Activated CD4-positive, alpha-beta memory T cell treated with anti-CD3 and anti-CD28 coated beads, Interleukin-2, amount 10 ng/mL, durations not matched to agents 7 days and 5 days (primary cell): ENCODE measurements at regions not wholly inside any gene's neighbourhood (a gene's known extent, or its start where the extent isn't known, plus 50 kb on each side); places are given as distances from the start of the nearest gene placed in this dataset.

Experiments
- CTCF ChIA-PET: fragments of 350-600 bp; sonication (Branson Sonifier 250); formaldehyde crosslinking; loops from one replicate; lab custom pipeline; 2021; ENCODE audit warnings: antibody characterized with exemption, inconsistent platforms; lab: Charles Lee
- POLR2A ChIA-PET: fragments of 350-600 bp; sonication (Branson Sonifier 250); formaldehyde crosslinking; loops from one replicate; lab custom pipeline; 2021; ENCODE audit warnings: antibody characterized with exemption; lab: Charles Lee
- DNase-seq: peaks from one replicate; pipeline ENCODE4 v3.0.0-alpha.2; 2020
- H3K27ac Mint-ChIP-seq: one replicate; pipeline ENCODE4 v1.8.0; 2021; ENCODE audit warnings: mild to moderate bottlenecking, mixed read lengths
- H3K27me3 Mint-ChIP-seq: one replicate; pipeline ENCODE4 v1.8.0; 2021; ENCODE audit warnings: mixed read lengths
- H3K36me3 Mint-ChIP-seq: one replicate; pipeline ENCODE4 v1.8.0; 2021; ENCODE audit warnings: low read depth, mixed read lengths
- H3K4me1 Mint-ChIP-seq: one replicate; pipeline ENCODE4 v1.8.0; 2021; ENCODE audit warnings: mixed read lengths
- H3K4me3 Mint-ChIP-seq: one replicate; pipeline ENCODE4 v1.8.0; 2021; ENCODE audit warnings: mild to moderate bottlenecking, mixed read lengths
- H3K9me3 Mint-ChIP-seq: one replicate; pipeline ENCODE4 v1.8.0; 2021; ENCODE audit warnings: mixed read lengths

- peaks cover 9% of the 10 kb centered on the region for H3K9me3 Mint-ChIP-seq
- peaks cover 2% of the 10 kb centered on the region for H3K27me3 Mint-ChIP-seq
- no peak overlapping the region for H3K27ac Mint-ChIP-seq
- no peak overlapping the region for H3K4me3 Mint-ChIP-seq
- no peak for DNase-seq
- H3K4me1 Mint-ChIP-seq, result no peaks in the 10 kb centered on the region
- H3K36me3 Mint-ChIP-seq, result peaks cover 2% of the 10 kb centered on the region
- POLR2A ChIA-PET, result no interaction called here
- CTCF ChIA-PET, result no interaction called here
Measured at GRCh38 chr5:143544606-143545005, 141.1 kb upstream of the NR3C1 start.

DNA sequence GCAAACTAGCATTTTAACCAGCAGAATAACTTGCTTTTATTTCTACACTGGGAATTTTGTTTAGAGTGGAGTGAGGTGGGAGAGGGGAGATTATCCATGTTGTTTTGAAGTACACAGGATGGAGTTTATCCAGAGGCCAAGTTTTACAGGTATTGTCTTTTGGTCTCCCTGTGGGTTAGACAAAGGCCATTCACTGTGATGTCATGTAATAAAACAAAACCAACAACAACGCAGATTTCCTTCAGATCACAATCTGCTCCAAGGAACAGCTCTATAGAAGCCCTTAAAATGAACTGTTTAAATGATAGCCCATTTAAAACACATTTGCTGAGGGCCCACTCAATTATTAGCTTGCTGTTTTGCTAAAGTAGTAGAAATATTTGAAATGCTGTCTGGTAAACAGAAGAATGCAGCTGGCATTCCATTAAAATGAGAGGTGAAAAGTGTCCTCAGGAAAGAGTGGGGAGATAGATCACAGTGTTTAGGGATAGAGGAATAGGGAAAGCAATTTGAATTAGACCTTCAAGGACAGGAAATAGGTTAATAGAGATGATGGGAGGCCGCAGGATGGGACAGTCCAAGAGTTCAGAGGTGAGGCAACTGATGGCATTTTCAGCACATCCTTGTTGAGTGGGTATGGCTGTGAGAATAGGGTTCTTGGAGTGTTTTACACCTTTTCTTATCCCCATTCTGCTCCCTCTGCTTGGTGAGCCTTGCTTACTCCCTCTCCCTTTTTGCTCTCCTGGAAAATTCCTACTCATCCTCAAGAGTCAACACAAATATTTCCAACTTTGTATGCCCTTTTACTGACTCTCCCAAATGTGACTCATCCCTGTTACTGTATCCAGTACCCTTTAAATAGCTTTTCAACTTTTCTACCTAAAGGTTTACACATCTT is 140.1 kb upstream of the NR3C1 start:
- no peak overlapping the region for H3K27ac Mint-ChIP-seq
- H3K4me3 Mint-ChIP-seq, result no peak overlapping the region
- H3K9me3 Mint-ChIP-seq, result peaks cover 11% of the 10 kb centered on the region
- DNase-seq, result no peak
- H3K27me3 Mint-ChIP-seq, result peaks cover 2% of the 10 kb centered on the region
- POLR2A ChIA-PET, result interaction anchor here (1.2 kb wide), 1 partner anchor 62 kb away, joined by 3 read pairs; no protein-coding TSS in a partner anchor
- H3K36me3 Mint-ChIP-seq, result peaks cover 2% of the 10 kb centered on the region
- H3K4me1 Mint-ChIP-seq, result no peaks in the 10 kb centered on the region
- CTCF ChIA-PET, result no interaction called here

DNA sequence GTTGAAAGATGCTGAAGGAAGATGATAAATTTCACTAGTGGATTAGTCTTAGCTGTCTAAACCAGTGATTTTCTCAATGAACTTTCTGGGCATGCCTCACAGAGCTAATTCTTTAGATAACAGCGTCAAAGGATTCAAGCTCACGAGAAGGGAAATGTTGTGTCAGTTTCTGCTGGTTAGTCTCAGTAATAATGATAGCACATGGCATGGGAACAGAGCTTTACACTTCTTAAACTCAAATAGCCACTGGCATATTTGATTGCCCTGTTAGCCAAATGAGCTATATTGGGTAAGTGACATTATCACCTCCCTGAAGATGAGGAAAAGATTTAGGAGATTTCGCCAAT is 139.3 kb upstream of the NR3C1 start:
- DNase-seq, result no peak
- no peak overlapping the region for H3K27ac Mint-ChIP-seq
- CTCF ChIA-PET, result no interaction called here
- peaks cover 2% of the 10 kb centered on the region for H3K36me3 Mint-ChIP-seq
- H3K4me1 Mint-ChIP-seq, result no peaks in the 10 kb centered on the region
- no peak overlapping the region for H3K4me3 Mint-ChIP-seq
- peaks cover 2% of the 10 kb centered on the region for H3K27me3 Mint-ChIP-seq
- peaks cover 11% of the 10 kb centered on the region for H3K9me3 Mint-ChIP-seq
- POLR2A ChIA-PET, result interaction anchor here (1.2 kb wide), 1 partner anchor 63 kb away, joined by 3 read pairs; no protein-coding TSS in a partner anchor

- Mint-ChIP-seq H3K4me1 (no peaks in the 10 kb centered on the region), H3K9me3 (peaks cover 6% of the 10 kb centered on the region), H3K27ac (no peak overlapping the region), H3K36me3 (peaks cover 2% of the 10 kb centered on the region), H3K27me3 (peaks cover 2% of the 10 kb centered on the region), H3K4me3 (no peak overlapping the region)
- POLR2A ChIA-PET, result interaction anchor here (1.2 kb wide), 1 partner anchor 64 kb away, joined by 3 read pairs; no protein-coding TSS in a partner anchor
- CTCF ChIA-PET, result no interaction called here
- DNase-seq, result no peak
Measured at GRCh38 chr5:143541943-143542797, 138.7 kb upstream of the NR3C1 start.

DNA sequence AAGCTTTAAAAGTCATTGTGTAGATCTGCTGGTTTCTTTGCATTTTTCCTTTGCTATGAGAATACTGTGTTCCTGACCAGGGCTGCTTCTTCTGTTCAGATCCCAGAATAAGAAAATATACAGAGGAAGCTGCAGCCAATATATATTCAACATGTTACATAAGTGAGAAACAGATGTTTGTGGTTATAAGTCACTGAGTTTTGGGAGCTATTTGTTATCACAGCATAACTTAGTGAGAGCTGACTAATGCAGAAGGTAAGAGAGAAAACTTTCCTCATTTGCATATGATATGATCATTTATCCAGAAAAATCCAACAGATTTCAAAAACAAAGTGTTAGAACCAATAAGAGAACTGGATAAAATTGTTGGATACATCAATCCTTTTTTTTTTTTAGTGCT is 136.3 kb upstream of the NR3C1 start:
- CTCF ChIA-PET, result no interaction called here
- Mint-ChIP-seq H3K4me1 (no peaks in the 10 kb centered on the region), H3K27ac (no peak overlapping the region), H3K36me3 (no peaks in the 10 kb centered on the region), H3K27me3 (peaks cover 2% of the 10 kb centered on the region), H3K4me3 (no peak overlapping the region), H3K9me3 (peaks cover 4% of the 10 kb centered on the region)
- DNase-seq, result no peak
- POLR2A ChIA-PET, result no interaction called here

DNA sequence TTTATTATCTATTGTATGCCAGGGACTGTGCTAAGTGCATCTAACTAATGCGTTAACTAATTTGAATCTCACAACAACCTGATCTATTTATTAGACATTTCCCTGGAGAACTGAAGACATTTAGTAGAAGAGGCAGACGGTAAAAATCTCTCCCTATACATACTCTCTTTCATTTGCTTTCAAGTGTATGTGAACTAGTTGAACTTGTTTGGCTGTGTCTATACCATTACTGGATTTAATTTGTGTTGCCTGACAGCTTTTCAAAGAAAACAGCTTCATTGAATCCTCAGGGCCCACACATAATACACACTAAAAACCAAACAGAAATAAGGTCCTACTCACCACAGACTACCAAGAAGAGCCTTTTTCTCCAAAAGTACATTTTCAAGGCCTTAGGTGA is 133.6 kb upstream of the NR3C1 start:
- no peak for DNase-seq
- H3K9me3 Mint-ChIP-seq, result peaks cover 6% of the 10 kb centered on the region
- H3K4me3 Mint-ChIP-seq, result no peak overlapping the region
- CTCF ChIA-PET, result no interaction called here
- POLR2A ChIA-PET, result no interaction called here
- H3K27ac Mint-ChIP-seq, result no peak overlapping the region
- no peaks in the 10 kb centered on the region for H3K27me3 Mint-ChIP-seq
- no peaks in the 10 kb centered on the region for H3K4me1 Mint-ChIP-seq
- H3K36me3 Mint-ChIP-seq, result no peaks in the 10 kb centered on the region

GRCh38 chr5:143536364-143536763 is 132.9 kb upstream of the NR3C1 start:
- Mint-ChIP-seq H3K4me3 (no peak overlapping the region), H3K27ac (no peak overlapping the region), H3K9me3 (peaks cover 6% of the 10 kb centered on the region), H3K4me1 (no peaks in the 10 kb centered on the region), H3K27me3 (no peaks in the 10 kb centered on the region), H3K36me3 (no peaks in the 10 kb centered on the region)
- no peak for DNase-seq
- ChIA-PET CTCF (no interaction called here), POLR2A (no interaction called here)

GRCh38 chr5:143534761-143535154 is 131.3 kb upstream of the NR3C1 start:
- Mint-ChIP-seq H3K36me3 (no peaks in the 10 kb centered on the region), H3K4me3 (no peak overlapping the region), H3K4me1 (no peaks in the 10 kb centered on the region), H3K9me3 (peaks cover 5% of the 10 kb centered on the region), H3K27ac (no peak overlapping the region), H3K27me3 (no peaks in the 10 kb centered on the region)
- no peak for DNase-seq
- CTCF ChIA-PET, result no interaction called here
- POLR2A ChIA-PET, result no interaction called here

GRCh38 chr5:143533978-143534760 is 130.7 kb upstream of the NR3C1 start:
- no peak for DNase-seq
- Mint-ChIP-seq H3K36me3 (no peaks in the 10 kb centered on the region), H3K4me1 (no peaks in the 10 kb centered on the region), H3K9me3 (peaks cover 2% of the 10 kb centered on the region), H3K4me3 (no peak overlapping the region), H3K27ac (no peak overlapping the region), H3K27me3 (no peaks in the 10 kb centered on the region)
- ChIA-PET CTCF (no interaction called here), POLR2A (no interaction called here)

DNA sequence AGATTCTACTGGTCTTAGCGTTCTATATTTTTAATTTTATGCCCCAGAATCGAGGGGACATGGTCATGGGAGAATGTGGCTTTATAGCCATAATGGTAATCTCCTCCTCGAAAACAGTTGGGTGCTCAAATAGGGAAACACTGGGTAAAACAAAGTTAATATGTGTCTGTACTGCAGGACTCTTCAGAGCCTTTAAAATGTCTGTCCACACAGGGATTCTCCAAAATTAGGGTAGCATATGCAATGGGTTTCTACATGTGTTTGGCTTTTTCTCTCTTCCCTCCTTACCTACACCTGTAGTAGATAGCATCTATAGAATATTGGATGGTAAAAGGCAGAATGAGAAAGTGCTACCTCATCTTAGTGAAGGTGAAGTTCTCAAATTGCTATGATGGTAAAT is 130.0 kb upstream of the NR3C1 start:
- Mint-ChIP-seq H3K4me1 (no peaks in the 10 kb centered on the region), H3K4me3 (no peak overlapping the region), H3K9me3 (peaks cover 2% of the 10 kb centered on the region), H3K27me3 (no peaks in the 10 kb centered on the region), H3K27ac (no peak overlapping the region), H3K36me3 (no peaks in the 10 kb centered on the region)
- no peak for DNase-seq
- ChIA-PET POLR2A (no interaction called here), CTCF (no interaction called here)

GRCh38 chr5:143527808-143528207 is 124.3 kb upstream of the NR3C1 start:
- Mint-ChIP-seq H3K36me3 (no peaks in the 10 kb centered on the region), H3K4me3 (no peak overlapping the region), H3K27me3 (no peaks in the 10 kb centered on the region), H3K27ac (no peak overlapping the region), H3K9me3 (no peaks in the 10 kb centered on the region), H3K4me1 (peaks cover 2% of the 10 kb centered on the region)
- ChIA-PET POLR2A (no interaction called here), CTCF (no interaction called here)
- no peak for DNase-seq

DNA sequence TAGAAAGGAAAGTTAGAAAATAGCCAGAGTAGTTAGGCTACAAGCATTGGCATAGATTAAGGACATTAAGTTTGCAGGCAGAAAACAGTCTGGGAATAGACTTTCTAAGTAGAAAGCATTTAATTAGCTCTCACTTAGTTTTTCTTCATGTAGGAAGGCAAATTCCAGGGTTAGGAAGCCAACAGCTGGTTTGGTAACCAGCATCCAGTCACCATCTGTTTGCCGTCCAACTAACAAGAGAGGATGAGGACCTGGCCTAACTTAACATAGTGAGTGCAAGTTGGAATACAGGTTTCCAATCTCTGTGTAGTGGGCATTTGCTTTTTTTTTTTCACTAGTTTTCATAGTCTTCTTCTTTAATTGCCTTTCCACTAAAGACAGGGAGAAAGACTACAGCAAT is 121.7 kb upstream of the NR3C1 start:
- no peaks in the 10 kb centered on the region for H3K36me3 Mint-ChIP-seq
- H3K9me3 Mint-ChIP-seq, result no peaks in the 10 kb centered on the region
- ChIA-PET CTCF (no interaction called here), POLR2A (no interaction called here)
- no peaks in the 10 kb centered on the region for H3K27me3 Mint-ChIP-seq
- H3K4me3 Mint-ChIP-seq, result no peak overlapping the region
- peaks cover 2% of the 10 kb centered on the region for H3K4me1 Mint-ChIP-seq
- no peak for DNase-seq
- H3K27ac Mint-ChIP-seq, result no peak overlapping the region
